Embryonic facial prominence (tissue), 1 donor: ENCODE measurements at regions not wholly inside any gene's neighbourhood (a gene's known extent, or its start where the extent isn't known, plus 50 kb on each side); places are given as distances from the start of the nearest gene placed in this dataset.

Experiments used
- DNase-seq: peaks from one replicate; pipeline ENCODE4 v3.0.0-alpha.2; 2016; ENCODE audit errors: extremely low spot score

DNA sequence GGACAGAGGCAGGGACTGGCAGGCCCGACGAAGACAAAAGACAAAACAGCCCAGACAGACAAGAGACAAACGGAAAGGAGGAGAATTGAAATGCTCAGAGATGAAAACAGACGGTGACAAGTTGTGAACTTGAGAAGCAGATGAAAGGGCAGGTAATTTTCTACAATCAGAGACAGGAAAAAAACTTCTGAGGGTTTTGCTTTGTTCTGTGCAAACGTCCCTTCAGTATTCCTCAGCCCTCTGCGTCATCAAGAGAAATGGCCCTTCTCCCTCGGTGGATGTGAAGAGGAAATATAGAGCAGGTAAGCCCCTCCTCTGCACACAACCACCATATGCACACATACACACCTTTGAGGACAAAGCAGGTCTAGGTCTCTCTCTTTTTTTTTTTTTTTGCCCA is 206.6 kb downstream of the UACA start:
- DNase-seq: no peak

DNA sequence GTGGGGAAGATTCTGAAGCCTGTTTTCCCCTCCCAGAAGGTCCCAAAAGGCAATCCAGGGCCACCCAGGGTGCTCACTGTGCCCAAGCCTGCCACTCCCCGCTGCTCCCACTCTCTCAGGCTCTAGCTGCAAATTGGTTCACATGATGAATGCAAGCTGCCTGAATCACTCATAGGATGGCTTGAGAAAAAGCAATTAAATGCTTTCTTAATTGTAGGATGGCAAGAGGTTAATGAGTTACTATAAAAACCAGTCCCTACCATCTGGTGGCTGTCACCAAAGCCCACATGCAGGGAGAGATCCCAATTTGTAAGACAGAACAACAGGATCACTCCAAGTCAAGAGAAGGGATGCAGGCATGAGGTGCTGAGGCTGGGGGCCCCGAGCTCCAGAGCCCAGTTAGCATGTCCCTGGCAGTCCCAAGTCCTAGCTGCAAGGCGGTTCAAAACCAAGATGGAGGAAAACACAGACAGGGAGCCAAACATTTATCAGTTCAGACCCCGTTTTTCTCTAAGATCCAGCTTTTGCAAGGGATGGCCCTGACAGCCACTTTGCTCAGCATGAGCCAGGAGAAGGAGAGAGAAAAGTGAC is 207.1 kb downstream of the UACA start:
- DNase-seq: no peak

DNA sequence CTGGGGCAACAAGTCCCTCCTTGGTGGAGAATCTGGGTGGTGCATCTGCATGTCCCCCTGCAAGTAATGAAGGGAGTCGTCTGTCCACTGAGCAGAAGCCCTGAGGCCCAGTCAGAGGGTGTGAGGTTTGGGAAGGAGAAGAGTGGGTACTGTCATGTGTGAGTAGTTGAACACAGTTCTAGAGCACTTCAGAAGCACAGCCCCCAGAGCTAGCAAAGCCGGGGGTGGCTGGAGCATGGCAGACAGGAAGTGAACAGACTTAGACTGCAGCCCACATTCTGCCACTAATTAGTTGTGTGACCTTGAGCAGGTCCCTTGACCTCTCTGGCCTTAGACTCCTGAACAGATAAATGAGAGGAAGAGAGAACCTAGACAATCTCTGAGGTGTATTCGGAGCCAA is 207.6 kb downstream of the UACA start:
- DNase-seq: no peak

DNA sequence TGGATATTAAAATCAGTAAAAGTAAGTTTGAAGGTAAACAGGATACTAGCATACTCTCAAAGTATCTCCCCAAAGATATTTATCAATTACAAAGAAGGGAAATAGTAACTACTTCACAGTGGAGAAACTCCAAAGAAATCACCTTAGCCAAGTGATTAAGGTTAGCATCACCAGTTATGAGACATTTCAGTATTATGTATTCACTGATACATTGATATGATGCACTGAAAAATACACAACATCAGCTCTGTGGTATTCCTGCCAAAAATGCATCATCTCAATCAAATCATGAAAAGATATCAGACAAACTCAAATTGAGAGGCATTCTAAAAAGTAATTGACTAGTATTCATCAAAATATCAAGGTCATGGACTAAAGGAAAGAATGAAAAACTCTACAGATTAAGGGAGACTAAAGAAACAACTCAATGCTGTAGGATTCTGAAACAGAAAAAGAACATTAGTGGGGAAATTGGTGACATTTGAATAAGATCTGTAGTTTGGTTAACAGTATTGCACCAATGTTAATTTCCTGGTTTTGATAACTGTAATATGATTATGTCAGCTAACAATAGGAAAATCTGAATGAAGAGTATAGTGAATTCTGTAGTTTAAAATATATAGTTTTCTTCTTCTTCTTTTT is 215.4 kb downstream of the UACA start:
- DNase-seq: no peak

DNA sequence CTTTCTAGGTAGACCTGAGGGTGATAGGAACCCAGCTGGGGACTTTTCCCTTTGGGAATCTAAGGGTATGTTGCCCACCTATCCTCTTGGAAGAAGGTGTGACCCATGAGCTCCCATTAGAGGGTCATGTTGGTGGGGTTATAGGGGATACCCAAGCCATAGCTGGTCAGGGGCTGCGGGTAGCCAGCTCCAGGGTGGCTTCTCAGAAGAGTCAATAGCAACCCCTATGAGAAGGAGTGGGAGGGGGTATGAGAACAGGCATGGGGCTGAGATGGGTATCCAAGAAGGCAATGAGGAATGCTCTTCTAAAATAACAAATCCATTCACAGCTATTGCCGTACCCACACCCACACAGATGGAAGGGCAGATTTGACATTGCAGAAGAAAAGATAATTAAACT is 217.8 kb downstream of the UACA start:
- no peak for DNase-seq

DNA sequence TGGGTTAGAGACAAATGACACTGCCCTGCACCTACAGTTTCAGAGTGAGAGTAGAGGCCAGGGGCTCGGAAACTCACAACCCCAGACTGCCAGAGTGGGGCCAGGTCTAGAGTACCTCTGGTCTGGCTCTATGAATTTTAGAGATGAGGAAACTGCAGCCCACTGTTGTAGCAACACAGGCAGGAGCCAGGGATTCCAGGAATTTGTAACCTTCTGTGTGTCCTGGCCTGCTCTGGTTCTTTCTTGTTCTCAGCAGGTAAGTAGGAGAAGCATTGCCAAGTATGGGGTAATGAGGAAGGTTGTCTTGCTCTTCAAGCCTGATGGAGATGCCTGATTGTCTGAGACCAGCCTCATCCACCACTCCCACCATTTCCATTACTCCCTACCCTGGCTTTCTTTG is 221.8 kb downstream of the UACA start:
- DNase-seq: no peak

DNA sequence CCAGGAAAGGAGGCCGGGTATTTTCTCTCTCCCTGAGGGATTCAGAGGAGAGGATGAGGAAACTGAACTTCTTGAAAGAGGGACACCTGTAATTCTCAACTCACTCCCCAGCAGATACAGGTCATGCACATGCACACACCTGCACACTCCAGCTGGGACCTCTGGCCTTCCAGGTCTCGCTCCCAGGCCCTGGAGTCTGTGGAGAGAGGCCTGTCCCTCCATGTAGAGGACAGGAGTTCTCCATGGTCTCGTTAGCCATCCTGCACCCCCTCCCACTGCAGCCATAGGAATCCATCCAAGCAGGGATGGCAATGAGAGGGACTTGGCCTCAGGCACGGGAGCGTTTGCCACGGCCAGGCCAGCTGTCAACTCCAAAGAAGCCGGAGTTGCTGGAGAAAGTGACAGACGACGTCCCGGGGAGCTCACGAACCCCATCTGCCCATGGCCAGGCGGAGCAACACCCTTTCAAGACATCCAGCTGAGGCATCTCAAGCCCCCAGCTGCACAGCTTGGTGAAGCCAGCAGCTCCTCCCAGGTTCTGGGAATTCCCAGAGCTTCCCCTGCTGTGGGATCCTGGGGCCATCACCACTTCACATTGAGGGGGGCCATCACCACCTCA is 223.3 kb downstream of the UACA start:
- no peak for DNase-seq

DNA sequence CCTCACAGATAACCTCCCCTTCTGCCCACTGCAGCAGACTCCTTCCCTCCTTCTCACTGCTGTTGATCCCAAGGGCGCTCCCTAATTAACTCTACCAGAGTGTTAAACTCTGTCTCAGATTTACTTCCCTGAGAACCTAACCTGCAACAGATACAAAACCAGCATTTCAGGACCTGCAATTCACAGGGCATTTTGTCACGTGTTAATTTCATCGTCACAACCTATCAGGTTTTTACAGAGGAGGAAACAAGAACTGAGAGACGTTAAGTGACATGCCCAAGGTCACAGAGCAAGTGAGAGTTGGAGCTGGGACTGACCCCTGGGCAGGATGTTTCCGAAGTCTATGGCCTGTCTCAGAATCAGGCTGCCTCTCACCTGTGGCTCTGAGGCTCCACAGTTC is 223.9 kb downstream of the UACA start:
- DNase-seq: no peak

DNA sequence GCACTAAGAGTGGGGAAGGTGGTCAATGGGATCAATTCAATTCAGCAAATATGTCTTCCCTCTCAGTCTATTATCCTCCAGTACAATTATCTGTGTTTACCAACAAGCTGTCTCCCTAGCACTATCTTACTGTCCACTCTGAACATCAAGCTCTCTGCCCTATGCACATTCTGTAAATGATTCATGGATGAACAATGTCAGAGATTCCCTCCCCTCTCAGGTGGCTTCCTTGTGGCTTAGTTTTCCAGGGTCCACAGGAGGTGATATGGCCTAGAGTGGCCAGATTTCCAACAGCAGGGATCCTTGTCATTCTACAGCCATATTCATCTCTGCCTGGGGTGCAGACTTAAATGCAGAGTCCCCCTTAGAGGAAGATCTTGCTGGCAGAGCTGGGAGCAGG is 225.1 kb downstream of the UACA start:
- DNase-seq: no peak

DNA sequence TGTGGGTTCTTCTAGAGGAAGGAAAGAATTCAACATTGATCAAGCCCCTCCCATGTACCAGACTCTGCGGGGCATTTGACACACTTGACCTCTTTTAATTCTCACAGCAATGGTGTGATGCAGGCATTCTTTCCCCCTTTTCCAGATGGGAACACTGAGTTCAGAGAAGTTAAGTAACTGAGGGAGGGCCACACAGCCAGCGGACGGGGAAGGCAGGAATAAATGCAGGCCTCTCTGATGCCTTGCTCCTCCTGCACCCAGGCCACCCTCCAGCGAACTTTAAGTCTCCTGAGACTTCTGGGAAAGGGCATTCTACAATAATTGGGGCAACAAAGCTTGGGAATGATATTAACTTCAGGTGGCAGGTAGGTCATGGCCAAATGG is 227.4 kb downstream of the UACA start:
- no peak for DNase-seq

DNA sequence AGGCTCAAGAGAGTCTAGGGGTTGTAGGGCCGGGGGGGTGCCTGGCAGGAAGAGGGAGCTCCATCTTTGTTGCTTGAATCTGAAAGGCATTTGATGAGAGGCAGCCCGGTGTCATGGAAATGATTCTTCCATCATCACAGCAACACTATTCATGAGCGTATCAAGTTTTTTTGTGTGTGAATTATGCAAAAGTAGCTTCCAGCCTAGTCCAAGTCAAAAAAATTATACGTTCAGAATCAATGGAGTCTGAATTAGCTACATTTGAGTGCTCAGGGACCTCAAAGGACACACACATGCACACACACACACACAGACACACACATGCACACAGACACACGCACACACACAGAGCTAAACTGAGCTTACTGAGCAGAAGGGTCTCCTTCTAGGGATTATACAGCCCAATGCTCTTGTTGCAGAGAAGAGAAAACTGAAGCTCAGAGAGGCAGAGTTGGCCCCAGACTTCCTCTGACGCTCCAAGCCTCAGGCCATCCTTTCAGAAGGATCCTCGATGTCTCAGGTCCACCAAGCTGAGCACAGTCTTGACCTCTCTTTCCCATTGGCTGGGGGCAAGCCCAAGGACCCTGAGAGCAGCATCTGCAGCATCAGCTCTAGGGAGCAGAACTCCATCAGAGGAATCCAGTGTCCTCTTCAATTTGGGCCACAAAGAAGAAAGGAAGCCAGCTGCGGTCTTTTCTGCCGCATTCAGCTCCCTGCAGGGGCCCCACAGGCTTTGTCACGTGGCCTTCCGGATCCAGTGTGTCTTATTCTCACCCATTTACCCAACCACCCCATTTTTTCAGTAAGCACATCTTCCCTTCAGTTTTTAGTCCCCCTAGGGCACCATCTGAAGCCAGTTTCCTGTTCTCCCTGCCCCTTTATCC is 228.0 kb downstream of the UACA start:
- no peak for DNase-seq

DNA sequence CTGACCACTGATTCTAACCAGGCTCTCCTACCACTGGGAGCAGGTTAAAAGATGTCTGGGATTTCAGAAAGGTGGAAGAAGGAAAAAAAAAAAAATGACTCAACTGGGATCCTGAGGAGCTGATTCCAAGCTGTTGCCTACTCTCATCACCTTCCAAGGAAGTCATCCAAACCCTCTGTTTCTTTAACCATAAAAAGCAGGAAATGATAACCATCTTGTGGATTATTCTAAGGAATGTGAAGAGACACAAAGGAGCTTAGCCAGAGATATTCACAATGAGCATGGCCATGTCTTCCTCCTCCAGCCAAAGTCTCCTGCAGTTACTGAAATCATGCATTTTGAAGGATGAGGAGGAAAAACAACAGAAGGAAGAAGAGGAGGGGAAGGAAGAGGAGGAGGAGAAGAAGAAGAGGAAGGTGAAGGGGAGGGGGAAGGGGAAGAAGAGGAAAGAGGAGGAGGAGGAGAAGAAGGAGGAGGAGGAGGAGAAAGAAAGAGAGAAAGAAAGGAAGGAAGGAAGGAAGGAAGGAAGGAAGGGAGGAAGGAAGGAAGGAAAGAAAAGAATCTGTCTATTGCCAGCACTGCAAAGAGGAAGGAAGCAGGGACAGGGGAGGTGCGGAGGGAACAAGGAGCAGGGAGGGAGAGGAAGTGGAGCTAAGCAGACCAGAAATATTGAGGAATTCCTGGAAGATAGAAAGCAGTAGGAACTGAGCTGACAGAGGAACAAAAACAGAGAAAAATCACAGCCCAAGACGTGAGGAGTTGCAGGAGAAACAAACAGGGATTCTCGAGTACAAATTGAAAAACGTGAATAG is 229.2 kb downstream of the UACA start:
- no peak for DNase-seq

DNA sequence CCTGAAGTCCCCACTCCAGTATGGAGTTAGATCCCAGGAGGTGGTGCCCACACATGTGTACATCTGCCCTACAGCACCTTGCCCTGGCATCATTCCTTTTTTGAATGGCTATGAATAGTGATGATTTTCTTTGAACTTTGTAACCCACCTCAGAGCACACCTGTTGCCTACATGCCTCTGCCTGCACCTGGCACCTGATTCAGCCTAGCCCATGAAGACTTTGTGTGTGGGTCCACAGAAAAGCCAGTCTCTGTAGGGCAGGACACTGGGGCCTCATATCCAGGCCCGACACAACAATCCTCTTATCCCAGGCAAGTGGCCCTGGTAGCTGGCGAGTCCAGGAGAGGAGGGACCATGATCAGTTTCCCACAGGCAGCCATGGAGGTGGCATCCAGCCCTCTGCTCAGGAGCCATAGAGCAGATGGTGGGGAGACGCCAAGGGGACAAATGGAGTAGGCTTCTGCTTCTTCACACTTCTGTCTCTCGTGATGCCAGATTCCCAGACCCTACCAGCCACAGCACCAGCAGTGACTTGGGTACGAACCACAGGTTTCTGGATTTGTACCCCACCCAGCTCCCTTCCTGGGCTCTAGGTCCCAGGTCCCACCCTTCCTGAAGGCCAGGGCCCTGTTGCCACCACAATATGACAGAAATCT is 230.7 kb downstream of the UACA start:
- DNase-seq: no peak

DNA sequence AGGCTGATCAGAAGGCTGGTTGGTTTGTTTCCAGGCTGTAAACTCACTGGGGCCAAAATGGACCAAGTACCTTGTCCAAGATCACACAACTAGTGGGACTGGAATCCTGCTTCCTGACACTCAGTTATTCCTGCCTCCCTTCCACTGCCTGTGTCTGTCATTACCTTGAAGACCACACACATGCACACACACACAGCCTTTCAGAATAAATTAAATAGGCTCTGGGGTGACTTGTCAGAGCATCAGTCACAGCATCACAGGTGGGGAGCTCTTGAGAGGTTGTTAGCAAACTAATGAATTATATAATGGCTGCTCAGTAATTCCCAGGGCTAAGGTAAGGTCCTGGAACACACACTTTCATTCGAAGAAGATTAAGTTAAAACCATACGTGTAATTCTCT is 231.8 kb downstream of the UACA start:
- no peak for DNase-seq

DNA sequence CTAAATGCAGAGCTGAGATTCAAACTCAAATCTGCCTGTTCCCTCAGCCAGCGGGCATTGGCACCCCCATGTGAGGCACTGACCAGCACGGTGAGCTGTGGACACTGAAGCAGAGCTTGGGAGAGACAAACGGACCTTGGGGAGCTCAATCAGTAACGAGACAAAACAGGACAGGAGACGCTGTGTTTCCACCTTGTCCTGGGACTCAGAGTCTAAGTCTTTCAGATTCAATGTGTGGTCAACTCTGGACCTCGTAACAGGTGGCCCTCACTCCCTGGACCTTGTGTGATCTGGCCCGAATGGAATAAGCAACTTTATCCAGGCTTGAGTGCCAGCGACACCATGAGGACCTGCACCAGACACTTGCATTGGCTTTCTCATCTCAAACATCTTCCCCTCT is 232.5 kb downstream of the UACA start:
- DNase-seq: no peak

DNA sequence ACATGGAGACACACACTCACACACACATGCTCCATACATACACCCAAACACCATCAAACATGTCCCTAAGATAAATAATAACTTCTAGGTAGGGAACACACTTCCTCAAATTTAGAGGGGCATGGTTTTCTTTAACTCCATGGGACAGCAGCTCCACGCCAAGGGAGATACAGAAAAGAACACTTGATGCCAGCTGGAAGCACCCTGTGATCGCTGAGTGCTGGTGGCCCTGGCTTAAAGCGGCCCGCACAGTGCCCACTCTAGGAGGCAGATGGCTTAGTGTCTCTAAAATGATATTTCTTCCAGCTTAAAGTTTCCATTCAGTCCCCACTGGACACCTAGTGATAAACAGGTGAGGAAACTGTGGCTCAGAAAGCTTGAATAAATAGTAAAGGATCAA is 232.9 kb downstream of the UACA start:
- DNase-seq: no peak

DNA sequence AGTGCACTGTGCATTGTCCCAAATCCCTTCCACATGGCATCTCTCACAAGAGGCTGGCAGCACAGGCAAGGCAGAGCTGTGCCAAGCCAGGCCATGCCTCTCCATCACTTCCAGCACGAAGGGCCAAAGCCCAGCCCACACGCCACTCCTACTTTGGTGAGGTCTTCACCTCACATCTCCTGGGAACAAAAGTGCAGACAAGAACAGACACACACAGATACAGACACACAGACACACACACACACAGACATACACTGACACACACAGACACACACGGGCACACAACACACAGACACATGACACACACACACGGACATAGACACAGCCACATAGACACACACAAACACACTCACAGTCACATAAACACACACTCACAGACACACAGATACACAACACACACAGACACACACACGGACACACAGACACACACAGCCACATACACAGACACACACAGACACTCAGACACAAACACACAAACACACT is 233.3 kb downstream of the UACA start:
- no peak for DNase-seq

DNA sequence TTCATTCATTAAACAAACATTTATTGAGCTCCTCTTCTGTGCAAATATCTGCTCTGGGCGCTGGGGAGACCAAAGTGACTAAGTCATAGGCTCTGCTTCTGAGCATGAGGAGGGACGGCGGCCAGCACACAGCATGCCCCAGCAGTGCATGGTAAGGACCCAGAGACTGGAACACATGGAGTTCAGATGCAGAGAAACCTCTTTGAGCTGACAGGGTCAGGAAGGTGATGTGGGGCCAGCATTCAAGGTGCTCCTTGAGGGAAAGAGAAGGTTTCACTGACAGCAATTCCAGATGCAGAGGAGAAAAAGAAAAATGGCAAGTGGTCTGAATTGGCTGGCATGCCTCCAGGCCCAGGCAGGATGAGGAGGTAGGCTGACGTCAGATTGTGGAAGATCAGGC is 234.5 kb downstream of the UACA start:
- no peak for DNase-seq

DNA sequence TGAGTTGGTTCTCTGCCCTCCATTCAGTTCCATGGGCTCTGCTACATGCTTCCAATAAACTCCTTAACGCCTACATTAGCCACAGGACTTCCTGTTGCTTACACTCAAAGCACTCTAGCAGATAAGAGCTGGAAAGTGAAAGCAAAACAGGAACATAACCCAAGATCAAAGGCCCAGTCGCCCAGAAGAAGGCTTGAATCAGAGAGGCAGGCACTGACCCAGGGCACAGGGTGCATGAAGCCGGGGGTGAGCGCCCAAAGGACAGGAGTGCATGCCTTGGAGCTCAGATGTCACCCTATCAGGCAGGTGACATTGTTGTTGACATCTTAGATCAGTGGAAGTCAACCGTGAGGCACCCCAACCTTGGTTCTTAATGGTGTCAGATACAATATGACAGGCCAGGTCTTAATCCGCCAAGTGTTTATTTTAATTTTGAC is 235.1 kb downstream of the UACA start:
- DNase-seq: no peak

DNA sequence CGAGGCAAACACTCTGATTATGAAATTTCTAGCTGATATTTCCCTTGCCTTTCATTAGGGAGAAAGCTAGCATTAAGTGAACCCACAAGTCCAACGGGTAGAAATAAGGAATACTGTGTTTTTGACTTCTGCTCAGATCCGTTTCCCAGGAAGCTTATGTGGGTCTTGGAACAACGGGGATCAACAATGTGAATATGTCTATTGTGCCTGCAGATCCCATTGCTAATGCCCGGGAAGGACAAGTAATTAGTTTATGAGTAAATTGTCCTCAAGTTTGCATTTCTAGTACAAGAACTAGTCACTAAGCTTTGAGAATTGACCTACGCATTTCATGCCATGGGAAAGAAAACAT is 236.4 kb downstream of the UACA start:
- DNase-seq: no peak
